ENCODE measurements at regions not wholly inside any gene's neighbourhood (a gene's known extent, or its start where the extent isn't known, plus 50 kb on each side); places are given as distances from the start of the nearest gene placed in this dataset.
"Not testable (repeated sequence)": the region's sequence is repeated elsewhere in the genome, so short reads cannot be mapped to it uniquely, and the experiment has no call there.

GRCh38 chr18:64765908-64766307 lies 617.0 kb upstream of the LINC00305 start:
- no peak for DNase-seq
- H3K27me3 ChIP-seq (replicated peaks; ENCODE audit: control insufficient read depth, insufficient read depth, low read length, poor library complexity, severe bottlenecking) = no peaks in the 10 kb centered on the region
- no peak overlapping the region for H3K4me3 ChIP-seq (ENCODE audit: insufficient read depth, low read depth, low read length, poor library complexity, severe bottlenecking)
- H3K36me3 ChIP-seq (ENCODE audit: control insufficient read depth, insufficient read depth, low read length) = no peaks in the 10 kb centered on the region
- no peaks in the 10 kb centered on the region for H3K4me1 ChIP-seq (ENCODE audit: control insufficient read depth, insufficient read depth, low read length, poor library complexity, severe bottlenecking)
- no peaks in the 10 kb centered on the region for H3K9me3 ChIP-seq (ENCODE audit: control insufficient read depth, low read length)
- H3K27ac ChIP-seq (ENCODE audit: insufficient read depth, low read length, poor library complexity, severe bottlenecking) = no peak overlapping the region

GRCh38 chr18:64752707-64753106 lies 603.8 kb upstream of the LINC00305 start:
- no peak overlapping the region for H3K4me3 ChIP-seq (ENCODE audit: insufficient read depth, low read depth, low read length, poor library complexity, severe bottlenecking)
- H3K36me3 ChIP-seq (ENCODE audit: control insufficient read depth, insufficient read depth, low read length) = no peaks in the 10 kb centered on the region
- DNase-seq = no peak
- no peaks in the 10 kb centered on the region for H3K4me1 ChIP-seq (ENCODE audit: control insufficient read depth, insufficient read depth, low read length, poor library complexity, severe bottlenecking)
- H3K27me3 ChIP-seq (replicated peaks; ENCODE audit: control insufficient read depth, insufficient read depth, low read length, poor library complexity, severe bottlenecking) = no peaks in the 10 kb centered on the region
- H3K27ac ChIP-seq (ENCODE audit: insufficient read depth, low read length, poor library complexity, severe bottlenecking) = no peak overlapping the region
- H3K9me3 ChIP-seq (ENCODE audit: control insufficient read depth, low read length) = no peaks in the 10 kb centered on the region

- Histone ChIP-seq H3K27me3 (replicated peaks; ENCODE audit: control insufficient read depth, insufficient read depth, low read length, poor library complexity, severe bottlenecking) (no peaks in the 10 kb centered on the region), H3K27ac (ENCODE audit: insufficient read depth, low read length, poor library complexity, severe bottlenecking) (no peak overlapping the region), H3K36me3 (ENCODE audit: control insufficient read depth, insufficient read depth, low read length) (no peaks in the 10 kb centered on the region), H3K9me3 (ENCODE audit: control insufficient read depth, low read length) (no peaks in the 10 kb centered on the region), H3K4me1 (ENCODE audit: control insufficient read depth, insufficient read depth, low read length, poor library complexity, severe bottlenecking) (no peaks in the 10 kb centered on the region), H3K4me3 (ENCODE audit: insufficient read depth, low read depth, low read length, poor library complexity, severe bottlenecking) (no peak overlapping the region)
- no peak for DNase-seq
Observed at GRCh38 chr18:64749884-64750283, 601.0 kb upstream of the LINC00305 start.

GRCh38 chr18:64747803-64748202 lies 598.9 kb upstream of the LINC00305 start:
- Histone ChIP-seq H3K4me1 (ENCODE audit: control insufficient read depth, insufficient read depth, low read length, poor library complexity, severe bottlenecking) (no peaks in the 10 kb centered on the region), H3K9me3 (ENCODE audit: control insufficient read depth, low read length) (no peaks in the 10 kb centered on the region), H3K4me3 (ENCODE audit: insufficient read depth, low read depth, low read length, poor library complexity, severe bottlenecking) (no peak overlapping the region), H3K27ac (ENCODE audit: insufficient read depth, low read length, poor library complexity, severe bottlenecking) (no peak overlapping the region), H3K27me3 (replicated peaks; ENCODE audit: control insufficient read depth, insufficient read depth, low read length, poor library complexity, severe bottlenecking) (no peaks in the 10 kb centered on the region), H3K36me3 (ENCODE audit: control insufficient read depth, insufficient read depth, low read length) (no peaks in the 10 kb centered on the region)
- DNase-seq = no peak

GRCh38 chr18:64742898-64743297 lies 594.0 kb upstream of the LINC00305 start:
- Histone ChIP-seq H3K27ac (ENCODE audit: insufficient read depth, low read length, poor library complexity, severe bottlenecking) (no peak overlapping the region), H3K4me1 (ENCODE audit: control insufficient read depth, insufficient read depth, low read length, poor library complexity, severe bottlenecking) (no peaks in the 10 kb centered on the region), H3K4me3 (ENCODE audit: insufficient read depth, low read depth, low read length, poor library complexity, severe bottlenecking) (no peak overlapping the region), H3K9me3 (ENCODE audit: control insufficient read depth, low read length) (no peaks in the 10 kb centered on the region), H3K27me3 (replicated peaks; ENCODE audit: control insufficient read depth, insufficient read depth, low read length, poor library complexity, severe bottlenecking) (no peaks in the 10 kb centered on the region), H3K36me3 (ENCODE audit: control insufficient read depth, insufficient read depth, low read length) (no peaks in the 10 kb centered on the region)
- DNase-seq = no peak

GRCh38 chr18:64734063-64734462 lies 585.2 kb upstream of the LINC00305 start:
- Histone ChIP-seq H3K27ac (ENCODE audit: insufficient read depth, low read length, poor library complexity, severe bottlenecking) (no peak overlapping the region), H3K27me3 (replicated peaks; ENCODE audit: control insufficient read depth, insufficient read depth, low read length, poor library complexity, severe bottlenecking) (no peaks in the 10 kb centered on the region), H3K36me3 (ENCODE audit: control insufficient read depth, insufficient read depth, low read length) (no peaks in the 10 kb centered on the region), H3K4me3 (ENCODE audit: insufficient read depth, low read depth, low read length, poor library complexity, severe bottlenecking) (no peak overlapping the region), H3K4me1 (ENCODE audit: control insufficient read depth, insufficient read depth, low read length, poor library complexity, severe bottlenecking) (no peaks in the 10 kb centered on the region), H3K9me3 (ENCODE audit: control insufficient read depth, low read length) (no peaks in the 10 kb centered on the region)
- DNase-seq = no peak

- not testable (repeated sequence) for H3K9me3 ChIP-seq (ENCODE audit: control insufficient read depth, low read length); H3K27me3 ChIP-seq (replicated peaks; ENCODE audit: control insufficient read depth, insufficient read depth, low read length, poor library complexity, severe bottlenecking); H3K27ac ChIP-seq (ENCODE audit: insufficient read depth, low read length, poor library complexity, severe bottlenecking); H3K4me3 ChIP-seq (ENCODE audit: insufficient read depth, low read depth, low read length, poor library complexity, severe bottlenecking); H3K36me3 ChIP-seq (ENCODE audit: control insufficient read depth, insufficient read depth, low read length); H3K4me1 ChIP-seq (ENCODE audit: control insufficient read depth, insufficient read depth, low read length, poor library complexity, severe bottlenecking); DNase-seq
Observed at GRCh38 chr18:64725657-64726056, 576.8 kb upstream of the LINC00305 start.

- Histone ChIP-seq H3K4me3 (ENCODE audit: insufficient read depth, low read depth, low read length, poor library complexity, severe bottlenecking) (no peak overlapping the region), H3K27ac (ENCODE audit: insufficient read depth, low read length, poor library complexity, severe bottlenecking) (no peak overlapping the region), H3K4me1 (ENCODE audit: control insufficient read depth, insufficient read depth, low read length, poor library complexity, severe bottlenecking) (no peaks in the 10 kb centered on the region), H3K27me3 (replicated peaks; ENCODE audit: control insufficient read depth, insufficient read depth, low read length, poor library complexity, severe bottlenecking) (no peaks in the 10 kb centered on the region), H3K9me3 (ENCODE audit: control insufficient read depth, low read length) (no peaks in the 10 kb centered on the region), H3K36me3 (ENCODE audit: control insufficient read depth, insufficient read depth, low read length) (no peaks in the 10 kb centered on the region)
- DNase-seq = no peak
Observed at GRCh38 chr18:64720781-64721464, 572.0 kb upstream of the LINC00305 start.

GRCh38 chr18:64718808-64719207 lies 569.9 kb upstream of the LINC00305 start:
- no peak overlapping the region for H3K4me3 ChIP-seq (ENCODE audit: insufficient read depth, low read depth, low read length, poor library complexity, severe bottlenecking)
- H3K9me3 ChIP-seq (ENCODE audit: control insufficient read depth, low read length) = no peaks in the 10 kb centered on the region
- no peak overlapping the region for H3K27ac ChIP-seq (ENCODE audit: insufficient read depth, low read length, poor library complexity, severe bottlenecking)
- no peaks in the 10 kb centered on the region for H3K36me3 ChIP-seq (ENCODE audit: control insufficient read depth, insufficient read depth, low read length)
- DNase-seq = no peak
- no peaks in the 10 kb centered on the region for H3K4me1 ChIP-seq (ENCODE audit: control insufficient read depth, insufficient read depth, low read length, poor library complexity, severe bottlenecking)
- no peaks in the 10 kb centered on the region for H3K27me3 ChIP-seq (replicated peaks; ENCODE audit: control insufficient read depth, insufficient read depth, low read length, poor library complexity, severe bottlenecking)

- no peak for DNase-seq
Observed at GRCh38 chr18:64717026-64717425, 568.1 kb upstream of the LINC00305 start.

More at GRCh38 chr18:64717026-64717425, 568.1 kb upstream of the LINC00305 start:
- H3K9me3 ChIP-seq (ENCODE audit: control insufficient read depth, low read length) = no peaks in the 10 kb centered on the region
- H3K36me3 ChIP-seq (ENCODE audit: control insufficient read depth, insufficient read depth, low read length) = no peaks in the 10 kb centered on the region
- H3K4me3 ChIP-seq (ENCODE audit: insufficient read depth, low read depth, low read length, poor library complexity, severe bottlenecking) = no peak overlapping the region
- no peaks in the 10 kb centered on the region for H3K4me1 ChIP-seq (ENCODE audit: control insufficient read depth, insufficient read depth, low read length, poor library complexity, severe bottlenecking)
- H3K27me3 ChIP-seq (replicated peaks; ENCODE audit: control insufficient read depth, insufficient read depth, low read length, poor library complexity, severe bottlenecking) = no peaks in the 10 kb centered on the region
- no peak overlapping the region for H3K27ac ChIP-seq (ENCODE audit: insufficient read depth, low read length, poor library complexity, severe bottlenecking)
